Hepatocyte (in vitro differentiated cells): ENCODE measurements at regions not wholly inside any gene's neighbourhood (a gene's known extent, or its start where the extent isn't known, plus 50 kb on each side); places are given as distances from the start of the nearest gene placed in this dataset.

ENCODE experiments used
- DNase-seq: peaks from one replicate; pipeline ENCODE4 v3.0.0-alpha.2; 2016; ENCODE audit warnings: low spot score
- H2AFZ ChIP-seq: fragments of 200-600 bp; sonication (generic); 2 replicates; pipeline ENCODE4 v1.6.0; 2016; ENCODE audit warnings: antibody characterized with exemption, mild to moderate bottlenecking
- H3K27ac ChIP-seq: fragments of 200-600 bp; sonication (generic); 2 replicates; pipeline ENCODE4 v1.5.1; 2016; ENCODE audit warnings: mild to moderate bottlenecking
- H3K27me3 ChIP-seq: fragments of 200-600 bp; sonication (generic); 2 replicates; pipeline ENCODE4 v1.6.1; 2016
- H3K36me3 ChIP-seq: fragments of 200-600 bp; sonication (generic); replicated peaks from 2 replicates; pipeline ENCODE4 v1.5.1; 2016; ENCODE audit warnings: low read depth; ENCODE audit not compliant: insufficient read depth
- H3K4me1 ChIP-seq: fragments of 200-600 bp; sonication (generic); 2 replicates; pipeline ENCODE4 v1.5.1; 2016; ENCODE audit warnings: mild to moderate bottlenecking, moderate library complexity; ENCODE audit not compliant: insufficient read depth
- H3K4me2 ChIP-seq: fragments of 200-600 bp; sonication (generic); 2 replicates; pipeline ENCODE4 v1.6.0; 2016
- H3K4me3 ChIP-seq: fragments of 200-600 bp; sonication (generic); 2 replicates; pipeline ENCODE4 v1.5.1; 2016; ENCODE audit warnings: mild to moderate bottlenecking
- H3K79me2 ChIP-seq: fragments of 200-600 bp; sonication (generic); 2 replicates; pipeline ENCODE4 v1.6.0; 2017; ENCODE audit warnings: mild to moderate bottlenecking
- H3K9me2 ChIP-seq: fragments of 200-600 bp; sonication (generic); replicated peaks from 2 replicates; pipeline ENCODE4 v1.6.0; 2017; ENCODE audit warnings: mild to moderate bottlenecking; ENCODE audit not compliant: insufficient read depth
- H3K9me3 ChIP-seq: fragments of 200-600 bp; sonication (generic); 2 replicates; pipeline ENCODE4 v1.5.1; 2016; ENCODE audit warnings: low read depth, mild to moderate bottlenecking
- H4K20me1 ChIP-seq: fragments of 200-600 bp; sonication (generic); 2 replicates; pipeline ENCODE4 v1.6.0; 2016; ENCODE audit warnings: mild to moderate bottlenecking; ENCODE audit not compliant: insufficient read depth, poor library complexity, severe bottlenecking
- EZH2 ChIP-seq: fragments of 200-600 bp; sonication (generic); IDR thresholded peaks from 2 replicates; pipeline ENCODE4 v1.6.1; 2016; ENCODE audit warnings: antibody characterized with exemption, mild to moderate bottlenecking, borderline replicate concordance
- EZH2phosphoT487 ChIP-seq: fragments of 200-600 bp; sonication (generic); IDR thresholded peaks from one replicate; pipeline ENCODE4 v1.6.1; 2018; ENCODE audit warnings: antibody characterized with exemption, mild to moderate bottlenecking, low read depth, moderate library complexity; ENCODE audit not compliant: unreplicated experiment, severe bottlenecking
- WGBS: methylation state at CpG from one replicate; pipeline ENCODE4 v1.1.6; 2016; ENCODE audit warnings: low lambda C conversion rate; ENCODE audit errors: missing lambda C conversion rate; 5-methylcytosine and 5-hydroxymethylcytosine counted together
- TF ChIP-seq, protein P1 (sequence below): fragments of 200-600 bp; sonication (generic); IDR thresholded peaks from 2 replicates; pipeline ENCODE4 v1.5.1; 2016; ENCODE audit warnings: antibody characterized with exemption, mild to moderate bottlenecking; ENCODE audit not compliant: poor library complexity

DNA sequence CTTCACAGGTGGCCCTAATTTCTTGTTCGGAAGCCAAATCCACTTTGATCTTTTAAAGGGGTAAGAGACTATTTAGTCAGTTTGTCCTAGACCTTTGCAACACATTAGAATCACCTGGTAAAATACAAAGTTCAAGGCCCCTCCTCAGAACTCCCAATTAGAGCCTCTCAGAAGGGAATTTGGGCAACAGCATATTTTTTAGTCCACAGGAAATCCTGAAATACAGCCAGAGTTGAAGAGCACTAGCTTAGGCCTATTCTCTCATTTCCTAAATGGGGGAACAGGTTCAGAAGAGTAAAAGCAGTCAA is 151.3 kb upstream of the FSCB start:
- H3K4me2 ChIP-seq = no peak overlapping the region
- no peaks in the 10 kb centered on the region for H3K27me3 ChIP-seq
- H3K27ac ChIP-seq = no peak overlapping the region
- no peaks in the 10 kb centered on the region for H3K79me2 ChIP-seq
- no peak for DNase-seq
- H3K9me3 ChIP-seq = no peaks in the 10 kb centered on the region
- 52% methylated on average over 1 of the region's 1 CpG for WGBS
- H3K36me3 ChIP-seq = no peaks in the 10 kb centered on the region
- no peaks in the 10 kb centered on the region for H4K20me1 ChIP-seq
- H3K4me1 ChIP-seq = no peaks in the 10 kb centered on the region
- H3K9me2 ChIP-seq = no peaks in the 10 kb centered on the region
- TF ChIP-seq EZH2 (no peak), EZH2phosphoT487 (no peak)
- TF ChIP-seq, protein P1, sequence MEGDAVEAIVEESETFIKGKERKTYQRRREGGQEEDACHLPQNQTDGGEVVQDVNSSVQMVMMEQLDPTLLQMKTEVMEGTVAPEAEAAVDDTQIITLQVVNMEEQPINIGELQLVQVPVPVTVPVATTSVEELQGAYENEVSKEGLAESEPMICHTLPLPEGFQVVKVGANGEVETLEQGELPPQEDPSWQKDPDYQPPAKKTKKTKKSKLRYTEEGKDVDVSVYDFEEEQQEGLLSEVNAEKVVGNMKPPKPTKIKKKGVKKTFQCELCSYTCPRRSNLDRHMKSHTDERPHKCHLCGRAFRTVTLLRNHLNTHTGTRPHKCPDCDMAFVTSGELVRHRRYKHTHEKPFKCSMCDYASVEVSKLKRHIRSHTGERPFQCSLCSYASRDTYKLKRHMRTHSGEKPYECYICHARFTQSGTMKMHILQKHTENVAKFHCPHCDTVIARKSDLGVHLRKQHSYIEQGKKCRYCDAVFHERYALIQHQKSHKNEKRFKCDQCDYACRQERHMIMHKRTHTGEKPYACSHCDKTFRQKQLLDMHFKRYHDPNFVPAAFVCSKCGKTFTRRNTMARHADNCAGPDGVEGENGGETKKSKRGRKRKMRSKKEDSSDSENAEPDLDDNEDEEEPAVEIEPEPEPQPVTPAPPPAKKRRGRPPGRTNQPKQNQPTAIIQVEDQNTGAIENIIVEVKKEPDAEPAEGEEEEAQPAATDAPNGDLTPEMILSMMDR = no peak
- no peak overlapping the region for H3K4me3 ChIP-seq
- no peak overlapping the region for H2AFZ ChIP-seq

DNA sequence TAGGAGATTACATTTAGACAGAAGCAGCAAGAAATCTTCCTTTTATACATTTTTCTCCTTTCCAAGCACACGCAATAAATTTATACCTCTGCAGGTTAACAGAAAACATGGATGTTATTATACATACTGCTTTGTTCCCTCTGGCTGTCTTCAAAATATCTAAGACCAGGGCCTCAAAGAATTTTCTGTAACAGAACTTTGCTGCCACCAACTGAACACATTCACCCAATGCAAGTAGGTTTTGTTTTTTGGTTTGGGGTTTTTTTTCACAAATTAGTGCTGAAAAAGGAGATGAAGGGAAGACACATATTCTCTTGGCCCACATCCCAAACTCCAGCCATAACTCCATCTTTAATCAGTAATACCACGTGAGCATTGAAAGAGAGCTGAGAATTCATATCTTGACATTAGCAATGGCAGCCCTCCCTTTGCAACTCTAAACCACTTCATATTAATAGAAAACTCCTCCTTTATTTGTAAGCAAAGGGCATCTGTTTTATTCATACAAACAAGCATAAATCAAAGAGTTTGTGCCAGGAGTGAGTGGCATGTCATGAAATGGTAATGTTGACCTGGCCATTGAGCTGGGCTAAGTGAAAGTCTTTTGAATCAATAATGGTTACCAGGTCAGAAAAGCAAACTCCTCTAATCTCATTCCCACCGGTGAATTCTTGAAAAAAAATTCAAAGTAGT is 150.8 kb upstream of the FSCB start:
- Histone ChIP-seq H3K27me3 (no peaks in the 10 kb centered on the region), H2AFZ (no peak overlapping the region), H3K27ac (no peak overlapping the region), H3K79me2 (no peaks in the 10 kb centered on the region), H3K4me3 (no peak overlapping the region), H3K9me3 (no peaks in the 10 kb centered on the region), H3K9me2 (no peaks in the 10 kb centered on the region), H3K36me3 (no peaks in the 10 kb centered on the region), H3K4me2 (no peak overlapping the region), H3K4me1 (no peaks in the 10 kb centered on the region), H4K20me1 (no peaks in the 10 kb centered on the region)
- peak; percentile 60 for DNase-seq
- TF ChIP-seq, protein P1 = peak; percentile 84
- no peak for TF ChIP-seq EZH2
- WGBS = 17% methylated on average over 3 of the region's 3 CpGs

- no peak for TF ChIP-seq EZH2
- TF ChIP-seq EZH2phosphoT487 = no peak
- TF ChIP-seq, protein P1 = no peak
- no peaks in the 10 kb centered on the region for H3K9me2 ChIP-seq
- H2AFZ ChIP-seq = no peak overlapping the region
- H4K20me1 ChIP-seq = no peaks in the 10 kb centered on the region
- H3K36me3 ChIP-seq = no peaks in the 10 kb centered on the region
- H3K9me3 ChIP-seq = no peaks in the 10 kb centered on the region
- H3K4me1 ChIP-seq = no peaks in the 10 kb centered on the region
- H3K4me3 ChIP-seq = no peak overlapping the region
- no peaks in the 10 kb centered on the region for H3K79me2 ChIP-seq
- DNase-seq = no peak
- no peaks in the 10 kb centered on the region for H3K27me3 ChIP-seq
- H3K27ac ChIP-seq = no peak overlapping the region
- H3K4me2 ChIP-seq = no peak overlapping the region
Observed at GRCh38 chr14:44657203-44657602, 150.1 kb upstream of the FSCB start.

DNA sequence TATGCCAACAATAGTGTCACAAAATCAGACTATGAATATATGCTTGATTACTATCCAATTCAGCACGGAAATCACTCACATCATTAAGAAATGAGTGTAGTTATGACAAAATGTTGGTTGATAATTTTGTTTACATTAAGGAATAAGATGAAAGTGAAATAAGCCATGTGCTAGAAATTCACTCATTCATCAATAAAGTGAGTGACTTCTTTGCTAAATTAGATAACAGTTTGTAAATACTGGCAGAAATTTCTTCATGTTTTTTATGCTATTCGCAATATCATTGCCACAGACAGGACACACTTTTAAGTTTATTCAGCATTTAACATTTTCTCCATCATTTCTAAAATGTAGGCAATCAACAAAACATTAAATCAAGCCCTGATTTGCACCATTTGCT is 147.5 kb upstream of the FSCB start:
- Histone ChIP-seq H3K4me3 (no peak overlapping the region), H2AFZ (no peak overlapping the region), H3K79me2 (no peaks in the 10 kb centered on the region), H3K36me3 (no peaks in the 10 kb centered on the region), H3K4me2 (no peak overlapping the region), H3K27ac (no peak overlapping the region), H3K27me3 (no peaks in the 10 kb centered on the region), H3K9me2 (no peaks in the 10 kb centered on the region), H4K20me1 (no peaks in the 10 kb centered on the region), H3K4me1 (no peaks in the 10 kb centered on the region), H3K9me3 (no peaks in the 10 kb centered on the region)
- WGBS = 93% methylated on average over 2 of the region's 2 CpGs
- TF ChIP-seq, protein P1 = no peak
- TF ChIP-seq EZH2 (no peak), EZH2phosphoT487 (no peak)
- no peak for DNase-seq
